NCI-H128 (cell line): ENCODE measurements at regions not wholly inside any gene's neighbourhood (a gene's known extent, or its start where the extent isn't known, plus 50 kb on each side); places are given as distances from the start of the nearest gene placed in this dataset.
"Not testable (repeated sequence)": the region's sequence is repeated elsewhere in the genome, so short reads cannot be mapped to it uniquely, and the experiment has no call there.

Experiments used
- DNase-seq: peaks from one replicate; lab custom pipeline; 2025; ENCODE audit not compliant: unreplicated experiment; lab: John Stamatoyannopoulos, UW

DNA sequence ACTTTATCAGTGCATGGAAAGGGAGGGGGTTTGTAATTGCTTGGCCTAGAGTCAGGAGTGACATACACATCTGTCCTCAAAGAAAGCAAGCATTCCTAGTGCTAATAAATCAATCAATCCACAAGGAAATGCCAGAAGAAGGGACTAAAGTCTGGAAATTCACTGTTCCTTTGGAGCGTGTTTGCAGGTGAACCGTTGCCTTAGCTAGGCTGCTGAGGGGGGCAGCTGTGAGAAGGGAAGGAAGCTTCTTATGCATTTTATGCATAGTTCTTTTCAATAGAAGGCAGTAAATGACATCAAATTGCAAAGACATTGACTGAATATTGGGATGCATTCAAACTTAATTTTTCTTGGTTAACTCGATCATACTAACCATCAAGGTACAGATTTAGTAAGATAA is 1092.5 kb upstream of the SEMA6A start:
- no peak for DNase-seq

GRCh38 chr5:117665121-117665520 is 1090.5 kb upstream of the SEMA6A start:
- no peak for DNase-seq

- no peak for DNase-seq
Measured at GRCh38 chr5:117662361-117662760, 1087.7 kb upstream of the SEMA6A start.

DNA sequence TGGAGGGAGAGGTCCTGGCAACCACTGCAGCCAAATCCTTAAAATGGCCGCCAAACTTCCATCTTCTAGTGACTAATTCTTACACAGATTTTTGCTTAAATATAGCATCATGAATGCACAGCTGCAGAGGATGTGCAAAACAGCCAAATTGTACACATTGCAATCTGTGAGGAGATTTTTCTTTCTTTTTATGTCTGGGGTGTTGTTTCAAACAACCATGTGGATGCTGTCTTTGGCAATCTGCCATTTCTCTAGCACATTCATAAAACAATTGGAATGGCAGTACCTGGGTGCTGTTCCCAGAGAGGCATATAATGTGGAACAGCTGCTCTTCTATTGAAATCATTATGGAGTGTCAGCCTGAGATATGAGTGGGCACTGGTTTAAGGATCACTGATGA is 1082.9 kb upstream of the SEMA6A start:
- peak; percentile 26 for DNase-seq

DNA sequence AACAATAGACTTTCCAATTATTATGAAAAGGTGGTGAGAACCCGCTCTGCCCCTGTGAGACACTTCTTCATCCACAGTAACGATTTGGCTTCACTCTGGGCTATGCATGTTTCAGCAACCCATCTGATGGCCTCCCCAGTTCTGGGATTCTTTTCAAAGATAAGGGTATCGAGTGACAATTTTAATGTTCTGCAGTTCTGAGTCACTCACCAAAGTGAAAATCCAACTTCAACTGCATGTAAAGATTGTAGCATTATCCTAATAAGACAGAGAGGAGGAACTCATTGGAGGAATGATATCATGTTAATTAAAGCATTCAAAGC is 1078.3 kb upstream of the SEMA6A start:
- DNase-seq: no peak

DNA sequence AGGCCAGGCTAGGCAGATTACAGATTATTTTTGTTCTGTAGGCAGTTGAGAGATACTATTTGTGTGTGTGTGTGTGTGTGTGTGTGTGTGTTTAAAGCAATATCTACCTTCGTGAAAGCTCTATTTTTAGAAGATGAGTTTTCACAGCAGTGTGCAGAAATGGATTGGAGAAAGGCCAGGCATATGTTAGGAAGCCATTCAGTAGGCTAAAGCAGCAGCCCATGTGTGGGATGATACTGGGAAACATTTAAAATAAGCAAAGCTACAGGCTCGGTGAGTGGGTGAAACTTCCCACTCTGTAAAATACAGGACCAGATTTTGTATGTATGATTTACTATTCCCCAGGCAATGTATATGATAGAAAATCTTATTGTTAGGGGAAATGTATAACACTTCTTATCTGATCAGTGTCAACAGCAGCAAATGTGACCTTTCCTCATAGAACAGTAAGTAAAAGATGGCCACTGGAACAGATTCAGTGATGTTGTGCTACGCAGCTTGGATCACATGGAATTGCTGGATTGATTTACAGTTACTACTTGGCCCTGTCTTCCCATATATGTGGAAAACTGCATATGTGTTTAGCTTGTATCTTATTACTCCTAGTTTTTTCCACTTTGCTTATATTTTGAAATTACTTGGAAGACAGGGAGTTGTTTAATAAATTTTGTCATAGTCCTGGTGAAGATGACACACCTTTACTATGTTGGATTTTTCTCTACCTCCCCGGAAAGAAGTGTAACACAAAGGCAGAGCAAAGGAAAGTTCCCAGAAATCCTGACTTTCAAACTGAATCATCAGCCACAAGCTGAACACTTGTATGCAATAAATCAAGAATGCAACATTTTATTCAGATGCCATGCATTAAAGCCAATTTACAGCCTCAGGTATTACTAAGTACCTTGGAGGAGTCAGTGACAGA is 1077.7 kb upstream of the SEMA6A start:
- DNase-seq: no peak

DNA sequence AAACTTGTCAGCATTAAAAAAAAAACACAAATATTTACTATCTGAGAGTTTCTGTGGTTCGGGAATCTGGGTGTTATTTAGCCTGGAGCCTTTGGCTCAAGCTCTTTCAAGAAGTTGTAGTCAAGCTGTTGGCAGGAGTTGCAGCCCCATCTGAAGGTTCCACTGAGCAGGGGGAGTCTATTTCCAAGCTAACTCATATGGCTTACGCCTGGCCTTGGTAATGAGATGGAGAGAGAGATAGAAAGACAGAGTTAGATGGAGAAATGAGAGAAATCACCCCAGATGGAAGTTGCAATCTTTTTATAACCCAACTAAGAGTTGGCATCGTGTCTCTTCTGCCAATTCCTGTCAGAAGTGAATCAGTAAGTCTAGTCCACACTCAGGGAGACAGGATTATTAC is 1075.2 kb upstream of the SEMA6A start:
- no peak for DNase-seq

- DNase-seq: no peak
Measured at GRCh38 chr5:117645400-117645799, 1070.8 kb upstream of the SEMA6A start.

DNA sequence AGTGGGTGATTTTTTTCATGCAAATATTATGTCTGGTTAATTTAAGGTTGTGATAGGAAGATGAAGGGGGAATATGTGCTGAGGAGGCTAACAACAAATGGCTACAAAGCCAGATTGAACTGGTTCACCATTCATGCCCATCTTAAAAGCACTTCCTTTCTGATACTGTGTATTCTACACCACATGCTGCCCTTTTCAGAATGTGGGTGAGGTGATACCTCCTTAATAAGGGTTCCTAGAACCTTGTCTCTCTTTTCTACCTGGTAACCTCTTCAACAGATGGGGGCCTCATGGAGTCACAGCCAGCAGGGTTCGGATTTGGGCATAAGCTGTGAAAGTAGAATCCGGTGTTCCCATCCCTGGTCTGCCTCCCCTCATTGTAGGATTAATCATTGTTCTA is 1064.0 kb upstream of the SEMA6A start:
- DNase-seq: no peak

DNA sequence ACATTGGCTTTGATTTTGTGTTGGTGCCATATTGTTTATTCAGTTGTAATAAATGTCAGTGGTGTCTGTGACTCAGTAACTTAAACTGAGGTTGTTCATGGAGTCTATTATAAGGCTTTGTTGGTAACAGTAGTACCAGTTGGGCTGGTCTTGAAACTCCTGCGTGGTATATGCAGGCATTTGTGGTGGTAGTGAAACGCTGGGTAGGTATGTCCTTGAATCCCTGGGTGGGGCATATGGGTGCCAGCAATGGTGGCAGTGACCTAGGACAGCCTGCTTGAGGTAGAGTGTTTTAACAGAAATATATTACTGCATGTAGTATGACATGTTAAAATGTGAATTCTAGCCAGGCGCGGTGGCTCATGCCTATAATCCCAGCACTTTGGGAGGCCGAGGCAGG is 1058.5 kb upstream of the SEMA6A start:
- no peak for DNase-seq

- no peak for DNase-seq
Measured at GRCh38 chr5:117624201-117624600, 1049.6 kb upstream of the SEMA6A start.

DNA sequence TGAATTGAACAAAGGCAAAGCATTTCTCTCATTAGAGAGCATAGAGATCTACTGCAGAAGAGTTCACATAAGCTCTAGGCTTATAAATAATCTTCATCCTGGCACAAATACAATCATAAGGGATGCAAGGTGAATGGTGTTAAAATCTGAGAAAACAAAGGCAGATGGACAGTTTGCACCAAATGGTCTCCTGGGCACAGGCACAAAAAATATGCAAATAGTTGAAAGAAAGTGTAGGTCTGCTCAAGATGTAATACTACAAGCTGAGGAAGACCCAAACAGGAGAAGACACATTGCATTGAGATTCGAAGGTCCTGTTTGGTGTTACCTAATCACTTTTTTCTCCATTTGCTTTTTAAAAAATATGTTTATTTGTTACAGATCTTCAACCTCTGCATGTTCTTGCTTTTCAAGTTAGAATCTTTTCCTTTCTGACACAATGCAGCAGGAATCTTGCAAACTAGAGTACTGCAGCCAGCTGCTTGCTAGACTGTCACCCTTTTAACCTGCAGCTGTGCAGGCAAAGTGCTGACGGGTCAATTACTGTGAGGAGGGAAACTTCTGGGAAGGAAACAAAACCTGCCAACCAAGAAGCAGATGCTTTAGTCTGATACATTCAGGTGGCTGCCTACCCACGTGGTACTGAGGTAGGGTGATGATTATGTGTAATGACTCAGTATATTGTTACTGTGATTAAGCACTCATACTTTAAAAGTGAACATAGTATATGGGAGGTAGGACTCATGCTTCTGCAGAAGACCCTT is 1048.6 kb upstream of the SEMA6A start:
- DNase-seq: no peak

DNA sequence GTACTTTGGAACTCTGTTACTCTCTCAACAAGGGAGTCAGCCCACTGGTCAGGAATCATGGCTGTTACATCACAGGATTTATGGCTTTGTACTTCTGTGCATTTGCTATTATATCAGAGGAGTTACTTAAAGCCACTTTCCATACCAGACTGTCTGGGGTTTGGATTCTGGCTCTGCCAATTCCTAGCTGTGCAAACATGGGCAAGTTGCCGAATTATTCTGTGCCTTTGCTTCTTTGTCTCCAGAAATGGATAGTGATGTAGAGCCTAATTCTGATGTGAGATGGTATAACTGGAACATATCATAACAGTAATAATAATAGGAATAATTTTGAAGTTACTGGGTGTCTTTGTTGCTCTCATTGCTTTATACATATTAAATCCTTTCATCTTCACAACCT is 1047.3 kb upstream of the SEMA6A start:
- DNase-seq: no peak

DNA sequence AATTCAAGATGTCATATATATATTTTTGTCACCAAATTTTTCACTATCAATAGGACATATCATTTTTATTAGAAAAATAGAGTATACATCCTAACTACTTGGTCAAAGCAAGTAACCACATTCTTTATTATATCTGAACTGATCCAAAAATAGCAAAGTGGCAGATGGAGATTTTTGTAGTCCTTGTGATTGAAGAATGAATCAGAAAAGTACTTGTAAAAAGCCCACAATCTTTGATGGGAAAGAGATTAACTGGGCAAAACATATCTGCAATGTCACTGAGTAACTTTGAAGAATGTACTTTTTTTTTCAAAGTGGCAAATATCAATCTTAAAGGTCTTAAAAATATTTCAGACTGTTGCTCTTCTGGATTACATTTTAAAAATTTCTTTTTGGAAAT is 1040.6 kb upstream of the SEMA6A start:
- DNase-seq: no peak

DNA sequence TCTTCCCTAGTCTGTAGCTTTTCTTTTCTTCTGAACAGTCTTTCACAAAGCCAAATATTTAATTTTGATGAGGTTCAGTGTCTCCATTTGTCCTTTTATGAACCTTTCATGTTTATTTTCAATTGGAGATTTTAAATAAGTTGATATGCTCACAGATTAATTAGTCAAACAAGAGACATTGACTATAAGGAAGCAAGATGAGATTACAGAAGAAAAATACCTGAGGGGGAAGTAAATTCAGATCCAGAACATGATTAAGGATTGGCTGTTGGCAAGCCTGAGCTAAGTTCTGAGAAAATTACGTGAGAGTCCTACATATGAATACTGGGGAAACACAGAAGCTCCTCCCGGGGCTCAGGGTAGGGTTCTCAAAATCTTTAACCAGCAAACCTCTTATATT is 1039.8 kb upstream of the SEMA6A start:
- DNase-seq: no peak

- no peak for DNase-seq
Measured at GRCh38 chr5:117604845-117605244, 1030.2 kb upstream of the SEMA6A start.

DNA sequence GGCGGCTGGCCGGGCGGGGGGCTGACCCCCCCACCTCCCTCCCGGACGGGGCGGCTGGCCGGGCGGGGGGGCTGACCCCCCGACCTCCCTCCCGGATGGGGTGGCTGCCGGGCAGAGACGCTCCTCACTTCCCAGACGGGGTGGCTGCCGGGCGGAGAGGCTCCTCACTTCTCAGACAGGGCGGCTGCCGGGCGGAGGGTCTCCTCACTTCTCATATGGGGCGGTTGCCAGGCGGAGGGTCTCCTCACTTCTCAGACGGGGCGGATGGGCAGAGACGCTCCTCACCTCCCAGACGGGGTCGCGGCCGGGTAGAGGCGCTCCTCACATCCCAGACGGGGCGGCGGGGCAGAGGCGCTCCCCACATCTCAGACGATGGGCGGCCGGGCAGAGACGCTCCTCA is 1025.2 kb upstream of the SEMA6A start:
- DNase-seq: not testable (repeated sequence)

GRCh38 chr5:117594166-117594565 is 1019.5 kb upstream of the SEMA6A start:
- no peak for DNase-seq

DNA sequence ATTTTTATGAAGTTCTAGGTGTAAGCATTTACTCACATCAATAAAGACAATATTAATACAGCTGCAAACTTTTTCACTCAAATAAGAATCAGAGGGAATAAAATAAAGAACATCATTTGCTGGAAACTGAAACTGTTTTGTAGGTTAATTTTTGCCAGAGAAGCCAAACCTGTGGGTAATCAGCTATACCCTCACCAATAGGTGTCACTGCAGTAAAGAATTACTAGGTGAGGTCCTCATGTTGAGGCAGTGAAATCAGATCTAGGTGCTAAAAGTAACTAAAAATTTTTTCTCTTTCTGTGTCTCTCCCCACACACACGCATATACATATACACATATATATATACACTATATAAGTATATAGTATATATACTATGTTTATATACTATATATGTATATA is 1016.3 kb upstream of the SEMA6A start:
- no peak for DNase-seq

- no peak for DNase-seq
Measured at GRCh38 chr5:117588611-117589010, 1014.0 kb upstream of the SEMA6A start.

DNA sequence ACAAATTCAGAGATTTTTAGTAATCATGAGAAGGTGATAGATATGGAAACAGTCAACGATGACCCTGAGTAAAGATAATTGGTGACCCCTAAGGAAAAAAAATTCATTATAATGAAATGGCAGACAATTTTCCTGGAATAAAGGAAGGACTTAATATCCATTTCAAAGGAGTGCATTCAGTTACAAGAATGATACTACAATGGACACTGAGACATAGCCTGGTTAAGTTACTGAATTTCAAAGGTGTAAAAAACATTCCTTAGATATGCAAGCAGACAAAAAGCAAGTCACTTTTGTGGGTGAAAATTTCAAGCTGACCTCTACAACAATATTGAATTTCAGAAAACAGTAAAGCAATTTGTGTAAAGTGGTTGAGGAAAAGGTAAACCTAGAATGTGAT is 1012.5 kb upstream of the SEMA6A start:
- no peak for DNase-seq

DNA sequence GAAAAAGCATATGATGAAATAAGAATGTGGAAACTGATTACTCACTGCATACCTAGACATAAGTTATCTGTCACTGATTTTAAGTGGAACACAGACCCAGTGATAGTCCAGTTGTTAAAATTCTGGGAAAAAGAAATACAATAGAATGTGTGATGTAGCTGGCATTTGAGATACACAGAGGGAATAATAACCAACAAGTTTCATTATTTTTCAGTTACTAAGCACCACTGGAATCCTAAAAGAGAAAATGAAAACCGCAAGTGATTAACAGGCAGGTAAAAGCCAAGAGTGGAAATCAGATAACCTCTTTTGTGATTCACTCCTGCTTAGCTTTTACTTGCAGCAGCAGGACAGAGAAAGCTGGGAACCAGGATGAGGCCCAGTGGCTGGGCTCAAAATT is 994.0 kb upstream of the SEMA6A start:
- no peak for DNase-seq
